IgD-negative memory B cell (primary cell): ENCODE measurements at regions not wholly inside any gene's neighbourhood (a gene's known extent, or its start where the extent isn't known, plus 50 kb on each side); places are given as distances from the start of the nearest gene placed in this dataset.

Experiments
- H3K27ac Mint-ChIP-seq, 3 donors: one replicate each; pipeline ENCODE4 v1.8.0; 2020 to 2022; ENCODE audit warnings: mild to moderate bottlenecking in 3 of 3, mixed read lengths in 3 of 3, moderate library complexity in 1 of 3
- H3K27me3 Mint-ChIP-seq: one replicate; pipeline ENCODE4 v1.8.0; 2021; ENCODE audit warnings: mixed read lengths
- H3K36me3 Mint-ChIP-seq: one replicate; pipeline ENCODE4 v1.8.0; 2020; ENCODE audit warnings: mild to moderate bottlenecking, mixed read lengths
- H3K4me1 Mint-ChIP-seq, 3 donors: one replicate each; pipeline ENCODE4 v1.8.0; 2020 to 2022; ENCODE audit warnings: mixed read lengths in 3 of 3, mild to moderate bottlenecking in 1 of 3
- H3K4me3 Mint-ChIP-seq, 4 donors: one replicate each; pipeline ENCODE4 v1.8.0; 2020 to 2022; ENCODE audit warnings: mild to moderate bottlenecking in 4 of 4, mixed read lengths in 4 of 4, moderate library complexity in 3 of 4
- H3K9me3 Mint-ChIP-seq, 3 donors: one replicate each; pipeline ENCODE4 v1.8.0; 2020 to 2021; ENCODE audit warnings: mixed read lengths in 3 of 3, mild to moderate bottlenecking in 1 of 3

GRCh38 chr1:30505853-30506252, 217.5 kb downstream of the MATN1 start:
- no peak overlapping the region for H3K4me3 Mint-ChIP-seq
- peaks cover 3 to 29% (median 10%) of the 10 kb centered on the region in 3 donors for H3K9me3 Mint-ChIP-seq
- no peak overlapping the region for H3K27ac Mint-ChIP-seq
- no peaks in the 10 kb centered on the region for H3K4me1 Mint-ChIP-seq
- H3K27me3 Mint-ChIP-seq, result peaks cover 11% of the 10 kb centered on the region
- H3K36me3 Mint-ChIP-seq, result peaks cover 2% of the 10 kb centered on the region

- H3K9me3 Mint-ChIP-seq, result peaks cover 0 to 6% (median 1%) of the 10 kb centered on the region in 3 donors
- H3K4me1 Mint-ChIP-seq, result no peaks in the 10 kb centered on the region
- H3K36me3 Mint-ChIP-seq, result no peaks in the 10 kb centered on the region
- no peak overlapping the region for H3K4me3 Mint-ChIP-seq
- H3K27me3 Mint-ChIP-seq, result no peaks in the 10 kb centered on the region
- no peak overlapping the region for H3K27ac Mint-ChIP-seq
Observed at GRCh38 chr1:30492451-30492850, 230.9 kb downstream of the MATN1 start.

GRCh38 chr1:30491831-30492230, 231.6 kb downstream of the MATN1 start:
- Mint-ChIP-seq H3K36me3 (no peaks in the 10 kb centered on the region), H3K27me3 (no peaks in the 10 kb centered on the region), H3K27ac (no peak overlapping the region), H3K4me3 (no peak overlapping the region), H3K9me3 (peaks cover 0 to 6% (median 1%) of the 10 kb centered on the region in 3 donors), H3K4me1 (no peaks in the 10 kb centered on the region)

- Mint-ChIP-seq H3K9me3 (peaks cover 0 to 1% (median 0%) of the 10 kb centered on the region in 3 donors), H3K36me3 (no peaks in the 10 kb centered on the region), H3K4me3 (no peak overlapping the region), H3K27ac (no peak overlapping the region), H3K4me1 (no peaks in the 10 kb centered on the region), H3K27me3 (no peaks in the 10 kb centered on the region)
Observed at GRCh38 chr1:30490554-30491053, 232.8 kb downstream of the MATN1 start.

GRCh38 chr1:30489737-30490389, 233.5 kb downstream of the MATN1 start:
- Mint-ChIP-seq H3K36me3 (no peaks in the 10 kb centered on the region), H3K4me3 (no peak overlapping the region), H3K27ac (no peak overlapping the region), H3K9me3 (peaks cover 0 to 2% (median 0%) of the 10 kb centered on the region in 3 donors), H3K27me3 (no peaks in the 10 kb centered on the region), H3K4me1 (no peaks in the 10 kb centered on the region)

- peaks cover under 1% of the 10 kb centered on the region for H3K27me3 Mint-ChIP-seq
- no peaks in the 10 kb centered on the region for H3K36me3 Mint-ChIP-seq
- H3K27ac Mint-ChIP-seq, result no peak overlapping the region
- H3K9me3 Mint-ChIP-seq, result peaks cover 0 to 2% (median under 1%) of the 10 kb centered on the region in 3 donors
- no peak overlapping the region for H3K4me3 Mint-ChIP-seq
- no peaks in the 10 kb centered on the region for H3K4me1 Mint-ChIP-seq
Observed at GRCh38 chr1:30488324-30488913, 235.0 kb downstream of the MATN1 start.

- Mint-ChIP-seq H3K36me3 (no peaks in the 10 kb centered on the region), H3K4me1 (no peaks in the 10 kb centered on the region), H3K9me3 (peaks cover 2 to 10% (median 4%) of the 10 kb centered on the region in 3 donors), H3K4me3 (no peak overlapping the region), H3K27me3 (peaks cover 4% of the 10 kb centered on the region), H3K27ac (no peak overlapping the region)
Observed at GRCh38 chr1:30487042-30487441, 236.3 kb downstream of the MATN1 start.

- Mint-ChIP-seq H3K27ac (no peak overlapping the region), H3K4me3 (peak overlapping the region in 1 of 4 donors; percentile 13), H3K9me3 (peaks cover 10 to 17% (median 15%) of the 10 kb centered on the region in 3 donors), H3K4me1 (no peaks in the 10 kb centered on the region), H3K27me3 (peaks cover 4% of the 10 kb centered on the region), H3K36me3 (no peaks in the 10 kb centered on the region)
Observed at GRCh38 chr1:30485072-30485471, 238.3 kb downstream of the MATN1 start.

GRCh38 chr1:30484668-30485067, 238.7 kb downstream of the MATN1 start:
- peaks cover 5% of the 10 kb centered on the region for H3K27me3 Mint-ChIP-seq
- H3K4me1 Mint-ChIP-seq, result no peaks in the 10 kb centered on the region

GRCh38 chr1:30479575-30479974, 243.8 kb downstream of the MATN1 start:
- H3K27ac Mint-ChIP-seq, result no peak overlapping the region
- H3K36me3 Mint-ChIP-seq, result peaks cover 2% of the 10 kb centered on the region
- H3K9me3 Mint-ChIP-seq, result peaks cover 10 to 17% (median 15%) of the 10 kb centered on the region in 3 donors
- no peaks in the 10 kb centered on the region for H3K4me1 Mint-ChIP-seq
- no peak overlapping the region for H3K4me3 Mint-ChIP-seq
- H3K27me3 Mint-ChIP-seq, result peaks cover 5% of the 10 kb centered on the region

More at GRCh38 chr1:30484668-30485067, 238.7 kb downstream of the MATN1 start:
- Mint-ChIP-seq H3K36me3 (peaks cover under 1% of the 10 kb centered on the region), H3K4me3 (no peak overlapping the region), H3K9me3 (peaks cover 12 to 17% (median 15%) of the 10 kb centered on the region in 3 donors), H3K27ac (no peak overlapping the region)

- Mint-ChIP-seq H3K4me3 (no peak overlapping the region), H3K4me1 (no peaks in the 10 kb centered on the region), H3K27ac (no peak overlapping the region), H3K9me3 (peaks cover 10 to 17% (median 15%) of the 10 kb centered on the region in 3 donors), H3K27me3 (peaks cover 5% of the 10 kb centered on the region), H3K36me3 (peaks cover 2% of the 10 kb centered on the region)
Observed at GRCh38 chr1:30478799-30479563, 244.4 kb downstream of the MATN1 start.

- no peak overlapping the region for H3K4me3 Mint-ChIP-seq
- H3K4me1 Mint-ChIP-seq, result no peaks in the 10 kb centered on the region
- peaks cover 2% of the 10 kb centered on the region for H3K36me3 Mint-ChIP-seq
- H3K27ac Mint-ChIP-seq, result no peak overlapping the region
- peaks cover 4% of the 10 kb centered on the region for H3K27me3 Mint-ChIP-seq
- peaks cover 10 to 15% (median 15%) of the 10 kb centered on the region in 3 donors for H3K9me3 Mint-ChIP-seq
Observed at GRCh38 chr1:30478283-30478682, 245.1 kb downstream of the MATN1 start.

- Mint-ChIP-seq H3K27me3 (peaks cover 1% of the 10 kb centered on the region), H3K27ac (no peak overlapping the region), H3K9me3 (peaks cover 8 to 15% (median 9%) of the 10 kb centered on the region in 3 donors), H3K4me1 (no peaks in the 10 kb centered on the region), H3K36me3 (peaks cover 2% of the 10 kb centered on the region), H3K4me3 (no peak overlapping the region)
Observed at GRCh38 chr1:30477588-30477987, 245.8 kb downstream of the MATN1 start.

- Mint-ChIP-seq H3K27me3 (peaks cover 1% of the 10 kb centered on the region), H3K9me3 (peaks cover 7 to 13% (median 7%) of the 10 kb centered on the region in 3 donors), H3K4me1 (no peaks in the 10 kb centered on the region), H3K4me3 (no peak overlapping the region), H3K36me3 (peaks cover 2% of the 10 kb centered on the region), H3K27ac (no peak overlapping the region)
Observed at GRCh38 chr1:30476911-30477459, 246.4 kb downstream of the MATN1 start.

GRCh38 chr1:30476476-30476875, 246.9 kb downstream of the MATN1 start:
- H3K4me3 Mint-ChIP-seq, result no peak overlapping the region
- H3K9me3 Mint-ChIP-seq, result peaks cover 2 to 7% (median 4%) of the 10 kb centered on the region in 3 donors
- no peaks in the 10 kb centered on the region for H3K4me1 Mint-ChIP-seq
- peaks cover 1% of the 10 kb centered on the region for H3K27me3 Mint-ChIP-seq
- no peak overlapping the region for H3K27ac Mint-ChIP-seq
- peaks cover 2% of the 10 kb centered on the region for H3K36me3 Mint-ChIP-seq
